H9 (cell line): ENCODE measurements at regions not wholly inside any gene's neighbourhood (a gene's known extent, or its start where the extent isn't known, plus 50 kb on each side); places are given as distances from the start of the nearest gene placed in this dataset.

ENCODE experiments used
- DNase-seq: peaks from one replicate; pipeline ENCODE4 v3.0.0-alpha.2; 2017
- H2AFZ ChIP-seq: one replicate; pipeline ENCODE4 v1.6.1; 2013; ENCODE audit warnings: mild to moderate bottlenecking, low read length, control low read depth, moderate library complexity
- H2AK5ac ChIP-seq: 2 replicates; pipeline ENCODE4 v1.6.1; 2013; ENCODE audit warnings: low read length, control low read depth, mixed read lengths; ENCODE audit not compliant: insufficient read length
- H2BK120ac ChIP-seq: one replicate; pipeline ENCODE4 v1.6.1; 2013; ENCODE audit warnings: low read depth, mild to moderate bottlenecking, low read length, control low read depth, inconsistent platforms; ENCODE audit not compliant: poor library complexity, severe bottlenecking
- H2BK12ac ChIP-seq: 2 replicates; pipeline ENCODE4 v1.6.1; 2013; ENCODE audit warnings: low read length, control low read depth, mixed read lengths, low read depth; ENCODE audit not compliant: insufficient read length
- H2BK15ac ChIP-seq: 2 replicates; pipeline ENCODE4 v1.6.1; 2013; ENCODE audit warnings: low read depth, low read length, control low read depth
- H2BK20ac ChIP-seq: one replicate; pipeline ENCODE4 v1.6.1; 2013; ENCODE audit warnings: low read depth, mild to moderate bottlenecking, low read length, control low read depth, inconsistent platforms; ENCODE audit not compliant: poor library complexity, severe bottlenecking
- H2BK5ac ChIP-seq: 2 replicates; pipeline ENCODE4 v1.6.1; 2013; ENCODE audit warnings: low read length, control low read depth, mixed read lengths; ENCODE audit not compliant: insufficient read length
- H3K14ac ChIP-seq: 2 replicates; pipeline ENCODE4 v1.6.1; 2013; ENCODE audit warnings: low read length, control low read depth; ENCODE audit not compliant: insufficient read depth
- H3K18ac ChIP-seq: 2 replicates; pipeline ENCODE4 v1.6.1; 2013; ENCODE audit warnings: low read depth, mild to moderate bottlenecking, mixed read lengths, low read length, control low read depth; ENCODE audit not compliant: insufficient read length
- H3K23ac ChIP-seq: 2 replicates; pipeline ENCODE4 v1.6.1; 2013; ENCODE audit warnings: low read length, control low read depth, mixed read lengths, low read depth; ENCODE audit not compliant: insufficient read length
- H3K23me2 ChIP-seq: 2 replicates; pipeline ENCODE4 v1.6.1; 2013; ENCODE audit warnings: low read depth, mild to moderate bottlenecking, mixed read lengths, low read length, control low read depth; ENCODE audit not compliant: insufficient read length, poor library complexity, severe bottlenecking
- H3K27ac ChIP-seq: 2 replicates; pipeline ENCODE4 v1.5.1; 2013; ENCODE audit warnings: low read length, control low read depth, mixed read lengths, low read depth; ENCODE audit not compliant: insufficient read length
- H3K27me3 ChIP-seq: 2 replicates; pipeline ENCODE4 v1.6.1; 2013; ENCODE audit warnings: low read length, control low read depth, inconsistent platforms; ENCODE audit not compliant: insufficient read depth
- H3K4ac ChIP-seq: 2 replicates; pipeline ENCODE4 v1.6.1; 2013; ENCODE audit warnings: low read depth, mild to moderate bottlenecking, control low read depth, inconsistent platforms, low read length, moderate library complexity
- H3K4me1 ChIP-seq: 2 replicates; pipeline ENCODE4 v1.6.1; 2013; ENCODE audit warnings: low read length, control low read depth, inconsistent platforms; ENCODE audit not compliant: insufficient read depth
- H3K4me2 ChIP-seq: 2 replicates; pipeline ENCODE4 v1.6.1; 2013; ENCODE audit warnings: low read length, control low read depth, mixed read lengths; ENCODE audit not compliant: insufficient read length, insufficient read depth
- H3K56ac ChIP-seq: 2 replicates; pipeline ENCODE4 v1.6.1; 2013; ENCODE audit warnings: low read depth, mild to moderate bottlenecking, mixed read lengths, low read length, control low read depth; ENCODE audit not compliant: insufficient read length
- H3K79me1 ChIP-seq: 2 replicates; pipeline ENCODE4 v1.6.1; 2013; ENCODE audit warnings: low read depth, mild to moderate bottlenecking, moderate library complexity, low read length, control low read depth, inconsistent platforms; ENCODE audit not compliant: insufficient read depth, poor library complexity, severe bottlenecking
- H3K79me2 ChIP-seq: 2 replicates; pipeline ENCODE4 v1.6.1; 2013; ENCODE audit warnings: low read length, control low read depth, inconsistent platforms; ENCODE audit not compliant: insufficient read depth
- H3K9ac ChIP-seq: 2 replicates; pipeline ENCODE4 v1.6.1; 2013; ENCODE audit warnings: low read length, control low read depth, mixed read lengths; ENCODE audit not compliant: insufficient read length; ENCODE audit errors: extremely low read depth
- H3K9me3 ChIP-seq: one replicate; pipeline ENCODE4 v1.6.1; 2013; ENCODE audit warnings: low read depth, low read length, inconsistent platforms; ENCODE audit not compliant: control insufficient read depth
- H3T11ph ChIP-seq: one replicate; pipeline ENCODE4 v1.6.1; 2013; ENCODE audit warnings: mild to moderate bottlenecking, low read length, control low read depth, inconsistent platforms
- H4K20me1 ChIP-seq: one replicate; pipeline ENCODE4 v1.6.1; 2013; ENCODE audit not compliant: control insufficient read depth, insufficient read length, insufficient read depth
- H4K5ac ChIP-seq: 2 replicates; pipeline ENCODE4 v1.6.1; 2013; ENCODE audit warnings: low read depth, mild to moderate bottlenecking, mixed read lengths, low read length, control low read depth; ENCODE audit not compliant: insufficient read length
- H4K8ac ChIP-seq: replicated peaks from 2 replicates; pipeline ENCODE4 v1.6.1; 2013; ENCODE audit warnings: low read length, control low read depth, mixed read lengths, low read depth; ENCODE audit not compliant: insufficient read length
- H4K91ac ChIP-seq: 2 replicates; pipeline ENCODE4 v1.6.1; 2013; ENCODE audit warnings: low read depth, mild to moderate bottlenecking, moderate library complexity, mixed read lengths, low read length, control low read depth; ENCODE audit not compliant: insufficient read length
- H3K27ac Mint-ChIP-seq, 3 experiments: 2 replicates in 2 of 3; 3 replicates in 1 of 3; pipeline ENCODE4 v1.8.0; 2020 to 2021; ENCODE audit warnings: mixed read lengths in 3 of 3, mild to moderate bottlenecking in 1 of 3, moderate library complexity in 1 of 3
- H3K27me3 Mint-ChIP-seq: 2 replicates; pipeline ENCODE4 v1.8.0; 2021; ENCODE audit warnings: low read depth, mild to moderate bottlenecking, moderate library complexity, mixed read lengths
- H3K36me3 Mint-ChIP-seq, 3 experiments: 2 replicates in 2 of 3; 3 replicates in 1 of 3; pipeline ENCODE4 v1.8.0; 2020 to 2021; ENCODE audit warnings: low read depth in 3 of 3, mixed read lengths in 3 of 3; ENCODE audit not compliant: insufficient read depth in 1 of 3
- H3K4me1 Mint-ChIP-seq, 2 experiments: 2 replicates each; pipeline ENCODE4 v1.8.0; 2020; ENCODE audit warnings: mixed read lengths in 2 of 2
- H3K4me3 Mint-ChIP-seq, 2 experiments: 2 replicates in 1 of 2; 3 replicates in 1 of 2; pipeline ENCODE4 v1.8.0; 2020 to 2021; ENCODE audit warnings: mild to moderate bottlenecking in 2 of 2, mixed read lengths in 2 of 2, moderate library complexity in 1 of 2
- H3K9me3 Mint-ChIP-seq, 2 experiments: 2 replicates in 1 of 2; 3 replicates in 1 of 2; pipeline ENCODE4 v1.8.0; 2020; ENCODE audit warnings: mild to moderate bottlenecking in 2 of 2, mixed read lengths in 2 of 2, moderate library complexity in 1 of 2
- WGBS: extraction: QIAGEN DNeasy Blood & Tissue Kit; methylation state at CpG from one replicate; pipeline ENCODE4 v1.1.7; 2013; ENCODE audit warnings: missing lambda C conversion rate, low lambda C conversion rate, mixed read lengths; ENCODE audit not compliant: insufficient read length; ENCODE audit errors: extremely low coverage; 5-methylcytosine and 5-hydroxymethylcytosine counted together
- TF ChIP-seq, protein P1 (sequence below): fragments of 200-600 bp; sonication (generic); conservative IDR thresholded peaks from 3 replicates; pipeline ENCODE4 v1.8.0; 2021; ENCODE audit warnings: antibody characterized with exemption, mild to moderate bottlenecking

DNA sequence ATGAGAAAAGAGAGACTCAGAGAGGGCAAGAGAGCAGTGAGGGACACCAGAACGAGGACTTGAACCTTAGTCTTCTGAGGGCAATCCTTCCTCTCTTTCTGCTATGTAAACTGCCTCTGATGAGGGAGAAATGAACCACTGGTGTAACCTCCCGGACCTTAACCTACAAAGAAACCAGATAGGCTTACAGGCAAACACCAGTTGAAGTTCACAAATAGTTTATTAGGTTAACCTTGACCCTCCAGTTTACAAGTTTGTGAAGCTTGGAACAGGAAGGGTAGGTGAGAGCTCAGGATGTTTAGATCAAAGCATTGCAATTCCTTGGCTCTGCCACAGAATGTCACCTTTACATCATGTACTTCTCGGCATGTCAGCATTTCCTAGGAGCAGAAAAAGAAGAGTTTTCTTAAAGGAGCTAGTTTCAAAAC lies 486.4 kb upstream of the SPRED2 start:
- TF ChIP-seq, protein P1, sequence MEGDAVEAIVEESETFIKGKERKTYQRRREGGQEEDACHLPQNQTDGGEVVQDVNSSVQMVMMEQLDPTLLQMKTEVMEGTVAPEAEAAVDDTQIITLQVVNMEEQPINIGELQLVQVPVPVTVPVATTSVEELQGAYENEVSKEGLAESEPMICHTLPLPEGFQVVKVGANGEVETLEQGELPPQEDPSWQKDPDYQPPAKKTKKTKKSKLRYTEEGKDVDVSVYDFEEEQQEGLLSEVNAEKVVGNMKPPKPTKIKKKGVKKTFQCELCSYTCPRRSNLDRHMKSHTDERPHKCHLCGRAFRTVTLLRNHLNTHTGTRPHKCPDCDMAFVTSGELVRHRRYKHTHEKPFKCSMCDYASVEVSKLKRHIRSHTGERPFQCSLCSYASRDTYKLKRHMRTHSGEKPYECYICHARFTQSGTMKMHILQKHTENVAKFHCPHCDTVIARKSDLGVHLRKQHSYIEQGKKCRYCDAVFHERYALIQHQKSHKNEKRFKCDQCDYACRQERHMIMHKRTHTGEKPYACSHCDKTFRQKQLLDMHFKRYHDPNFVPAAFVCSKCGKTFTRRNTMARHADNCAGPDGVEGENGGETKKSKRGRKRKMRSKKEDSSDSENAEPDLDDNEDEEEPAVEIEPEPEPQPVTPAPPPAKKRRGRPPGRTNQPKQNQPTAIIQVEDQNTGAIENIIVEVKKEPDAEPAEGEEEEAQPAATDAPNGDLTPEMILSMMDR, result peak; percentile 49; the same call in 2 of the 3 replicates
- Histone ChIP-seq H3K27me3 (no peaks in the 10 kb centered on the region), H4K91ac (no peak overlapping the region), H2BK12ac (no peak overlapping the region), H3K9ac (no peak overlapping the region), H3K4ac (no peak overlapping the region), H3K56ac (no peak overlapping the region), H3K79me2 (no peaks in the 10 kb centered on the region), H2BK120ac (no peak overlapping the region), H3K9me3 (no peaks in the 10 kb centered on the region), H2AFZ (no peak overlapping the region), H2BK20ac (no peak overlapping the region), H3K27ac (no peak overlapping the region), H3K23ac (no peak overlapping the region), H3K4me1 (no peaks in the 10 kb centered on the region), H3K18ac (no peak overlapping the region), H2BK5ac (no peak overlapping the region), H4K20me1 (no peaks in the 10 kb centered on the region), H2BK15ac (no peak overlapping the region), H4K8ac (no peak overlapping the region), H3T11ph (no peak overlapping the region), H2AK5ac (no peak overlapping the region), H3K14ac (no peak overlapping the region), H4K5ac (no peak overlapping the region), H3K23me2 (no peaks in the 10 kb centered on the region), H3K79me1 (no peaks in the 10 kb centered on the region), H3K4me2 (no peak overlapping the region)
- DNase-seq, result no peak
- no peaks in the 10 kb centered on the region for H3K9me3 Mint-ChIP-seq
- no CpG with 5 or more reads among the region's 3 CpGs for WGBS
- H3K27ac Mint-ChIP-seq, result no peak overlapping the region
- peaks cover 9 to 11% of the 10 kb centered on the region in 2 experiments; a peak in 3 of 4 replicates for H3K4me1 Mint-ChIP-seq
- H3K27me3 Mint-ChIP-seq, result no peaks in the 10 kb centered on the region; the same call in 1 of the 2 replicates
- no peaks in the 10 kb centered on the region for H3K36me3 Mint-ChIP-seq
- H3K4me3 Mint-ChIP-seq, result no peak overlapping the region
